Liver (tissue), 3 donors: ENCODE measurements at regions not wholly inside any gene's neighbourhood (a gene's known extent, or its start where the extent isn't known, plus 50 kb on each side); places are given as distances from the start of the nearest gene placed in this dataset.
"Not testable (repeated sequence)": the region's sequence is repeated elsewhere in the genome, so short reads cannot be mapped to it uniquely, and the experiment has no call there.

Source experiments
- CTCF ChIP-seq: fragments of 150-350 bp; IDR thresholded peaks from 2 replicates; pipeline ENCODE4 v1.5.1; 2017; ENCODE audit warnings: improper control_type of control experiment, low read depth, low read length; ENCODE audit not compliant: missing input control
- HNF4G ChIP-seq: IDR thresholded peaks from 2 replicates; pipeline ENCODE4 v1.6.1; 2016; ENCODE audit warnings: antibody characterized with exemption
- JUND ChIP-seq, 2 donors: IDR thresholded peaks; 2 replicates each; pipeline ENCODE4 v1.6.1; 2016; ENCODE audit warnings: antibody characterized with exemption in 2 of 2
- donor health status: healthy.
- donor health status: healthy.

GRCh38 chr10:15972736-15973135 is 112.4 kb upstream of the MINDY3 start:
- not testable (repeated sequence) for TF ChIP-seq HNF4G; CTCF; JUND (IDR thresholded peaks at IDR 0.05)
